B cell (primary cell): ENCODE measurements at regions not wholly inside any gene's neighbourhood (a gene's known extent, or its start where the extent isn't known, plus 50 kb on each side); places are given as distances from the start of the nearest gene placed in this dataset.

Source experiments
- EZH2 ChIP-seq: IDR thresholded peaks from 2 replicates; pipeline ENCODE4 v1.6.1; 2012; ENCODE audit warnings: borderline replicate concordance, low read depth, mild to moderate bottlenecking, moderate library complexity, low read length; ENCODE audit not compliant: insufficient read depth, poor library complexity, severe bottlenecking
- TF ChIP-seq, protein P1 (sequence below): fragments of 200-600 bp; IDR thresholded peaks from one replicate; pipeline ENCODE4 v1.8.0; 2022; ENCODE audit warnings: antibody characterized with exemption, mild to moderate bottlenecking

DNA sequence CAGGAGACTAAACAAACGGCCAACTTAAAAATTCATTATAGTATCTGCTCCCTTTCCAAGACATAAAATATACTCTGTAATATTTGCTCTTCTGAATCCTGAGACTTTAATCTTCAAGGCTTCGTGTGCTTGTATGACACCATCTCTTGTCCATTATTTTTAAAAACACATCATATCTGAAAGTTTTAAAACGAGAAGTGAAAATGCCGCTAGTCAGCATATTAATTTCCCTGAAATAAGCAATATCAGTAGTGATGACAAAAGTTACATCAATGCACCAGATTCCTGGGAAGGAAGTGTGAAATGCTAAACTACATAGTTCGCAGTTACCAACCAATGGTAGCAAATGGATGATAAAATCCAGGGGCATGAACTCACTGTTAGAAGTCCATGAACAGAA, 66.8 kb upstream of the EXOC1L start:
- TF ChIP-seq, protein P1, sequence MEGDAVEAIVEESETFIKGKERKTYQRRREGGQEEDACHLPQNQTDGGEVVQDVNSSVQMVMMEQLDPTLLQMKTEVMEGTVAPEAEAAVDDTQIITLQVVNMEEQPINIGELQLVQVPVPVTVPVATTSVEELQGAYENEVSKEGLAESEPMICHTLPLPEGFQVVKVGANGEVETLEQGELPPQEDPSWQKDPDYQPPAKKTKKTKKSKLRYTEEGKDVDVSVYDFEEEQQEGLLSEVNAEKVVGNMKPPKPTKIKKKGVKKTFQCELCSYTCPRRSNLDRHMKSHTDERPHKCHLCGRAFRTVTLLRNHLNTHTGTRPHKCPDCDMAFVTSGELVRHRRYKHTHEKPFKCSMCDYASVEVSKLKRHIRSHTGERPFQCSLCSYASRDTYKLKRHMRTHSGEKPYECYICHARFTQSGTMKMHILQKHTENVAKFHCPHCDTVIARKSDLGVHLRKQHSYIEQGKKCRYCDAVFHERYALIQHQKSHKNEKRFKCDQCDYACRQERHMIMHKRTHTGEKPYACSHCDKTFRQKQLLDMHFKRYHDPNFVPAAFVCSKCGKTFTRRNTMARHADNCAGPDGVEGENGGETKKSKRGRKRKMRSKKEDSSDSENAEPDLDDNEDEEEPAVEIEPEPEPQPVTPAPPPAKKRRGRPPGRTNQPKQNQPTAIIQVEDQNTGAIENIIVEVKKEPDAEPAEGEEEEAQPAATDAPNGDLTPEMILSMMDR: no peak
- TF ChIP-seq EZH2: no peak
